IMR-90 (cell line): ENCODE measurements at regions not wholly inside any gene's neighbourhood (a gene's known extent, or its start where the extent isn't known, plus 50 kb on each side); places are given as distances from the start of the nearest gene placed in this dataset.

Source experiments
- ATAC-seq: fragments of 200-7000 bp; cut with Tn5 transposase; 2 replicates; pipeline ENCODE4 v1.9.1; 2020; ENCODE audit warnings: low read depth, mild to moderate bottlenecking, moderate library complexity
- BruUV-seq: library from RNA; stranded (reverse); fragments of 400-500 nt; replicated peaks from 2 replicates; lab custom pipeline; 2021; lab: Mats Ljungman, UMichigan
- CTCF ChIA-PET: fragments of 300-600 bp; formaldehyde crosslinking; extraction: SDS; loops from one replicate; lab custom pipeline; 2021; ENCODE audit warnings: antibody characterized with exemption; lab: Yijun Ruan, JAX
- POLR2A ChIA-PET: fragments of 300-600 bp; sonication (Branson Sonifier 250); formaldehyde crosslinking; loops from one replicate; lab custom pipeline; 2022; ENCODE audit warnings: antibody characterized with exemption; ENCODE audit not compliant: unreplicated experiment; lab: Charles Lee
- DNase-seq: peaks from one replicate; pipeline ENCODE4 v3.0.0; 2013
- H2AFZ ChIP-seq: replicated peaks from 2 replicates; pipeline ENCODE3; 2013; ENCODE audit warnings: low read length, mild to moderate bottlenecking; ENCODE audit not compliant: poor library complexity
- H2AK5ac ChIP-seq: 2 replicates; pipeline ENCODE4 v1.6.1; 2013; ENCODE audit warnings: low read depth, low read length, inconsistent platforms
- H2AK9ac ChIP-seq: replicated peaks from 2 replicates; pipeline ENCODE3; 2013; ENCODE audit warnings: mild to moderate bottlenecking, low read depth, low read length, moderate library complexity; ENCODE audit not compliant: poor library complexity
- H2BK120ac ChIP-seq: 2 replicates; pipeline ENCODE4 v1.6.1; 2013; ENCODE audit warnings: low read depth, low read length, inconsistent platforms
- H2BK15ac ChIP-seq: 3 replicates; pipeline ENCODE4 v1.6.1; 2013; ENCODE audit warnings: low read depth, low read length, inconsistent platforms
- H2BK20ac ChIP-seq: 2 replicates; pipeline ENCODE4 v1.6.1; 2013; ENCODE audit warnings: low read depth, mild to moderate bottlenecking, inconsistent platforms, low read length, moderate library complexity
- H2BK5ac ChIP-seq: 2 replicates; pipeline ENCODE4 v1.6.1; 2013; ENCODE audit warnings: mild to moderate bottlenecking, low read depth, low read length, inconsistent platforms; ENCODE audit not compliant: poor library complexity, severe bottlenecking
- H3K14ac ChIP-seq: replicated peaks from 2 replicates; pipeline ENCODE4 v1.6.1; 2013; ENCODE audit warnings: low read depth, low read length, inconsistent platforms
- H3K18ac ChIP-seq: 2 replicates; pipeline ENCODE4 v1.6.1; 2013; ENCODE audit warnings: low read depth, low read length, control low read depth
- H3K23ac ChIP-seq: 2 replicates; pipeline ENCODE4 v1.6.1; 2013; ENCODE audit warnings: low read depth, low read length, inconsistent platforms
- H3K27ac ChIP-seq: 2 replicates; pipeline ENCODE4 v1.5.1; 2013; ENCODE audit warnings: mild to moderate bottlenecking, control low read depth, low read length; ENCODE audit not compliant: insufficient read depth
- H3K27me3 ChIP-seq: 2 replicates; pipeline ENCODE4 v1.6.1; 2013; ENCODE audit warnings: low read length; ENCODE audit not compliant: control insufficient read depth, insufficient read depth
- H3K36me3 ChIP-seq: 2 replicates; pipeline ENCODE4 v1.6.1; 2013; ENCODE audit warnings: low read length, mixed read lengths; ENCODE audit not compliant: control insufficient read depth, insufficient read depth
- H3K4ac ChIP-seq: 2 replicates; pipeline ENCODE4 v1.6.1; 2013; ENCODE audit warnings: low read depth, low read length, inconsistent platforms
- H3K4me1 ChIP-seq: 2 replicates; pipeline ENCODE4 v1.6.1; 2013; ENCODE audit warnings: low read length, mixed read lengths; ENCODE audit not compliant: control insufficient read depth, insufficient read depth
- H3K4me2 ChIP-seq: 2 replicates; pipeline ENCODE4 v1.6.1; 2013; ENCODE audit warnings: low read depth, mild to moderate bottlenecking, control low read depth, low read length, moderate library complexity
- H3K4me3 ChIP-seq: 2 replicates; pipeline ENCODE4 v1.5.1; 2013; ENCODE audit warnings: low read depth, mild to moderate bottlenecking, control low read depth, low read length, moderate library complexity; ENCODE audit not compliant: insufficient read depth
- H3K56ac ChIP-seq: 2 replicates; pipeline ENCODE4 v1.6.1; 2013; ENCODE audit warnings: low read length, inconsistent platforms; ENCODE audit not compliant: insufficient read depth; ENCODE audit errors: extremely low read depth
- H3K79me1 ChIP-seq, 2 experiments: 2 replicates each; pipeline ENCODE4 v1.6.1; 2013; ENCODE audit warnings: low read length in 2 of 2, inconsistent platforms in 1 of 2, low read depth in 1 of 2
- H3K9ac ChIP-seq: 2 replicates; pipeline ENCODE4 v1.6.1; 2013; ENCODE audit warnings: low read depth, low read length, control low read depth
- H3K9me1 ChIP-seq: 2 replicates; pipeline ENCODE4 v1.6.1; 2013; ENCODE audit warnings: low read length, inconsistent platforms; ENCODE audit not compliant: insufficient read depth
- H3K9me3 ChIP-seq: 2 replicates; pipeline ENCODE4 v1.6.1; 2013; ENCODE audit warnings: low read length; ENCODE audit not compliant: control insufficient read depth, insufficient read depth
- H4K20me1 ChIP-seq: 2 replicates; pipeline ENCODE4 v1.6.1; 2013; ENCODE audit warnings: low read length, inconsistent platforms; ENCODE audit not compliant: insufficient read depth
- H4K5ac ChIP-seq: 2 replicates; pipeline ENCODE4 v1.6.1; 2013; ENCODE audit warnings: mild to moderate bottlenecking, low read depth, low read length, control low read depth
- H4K8ac ChIP-seq, 2 experiments: 2 replicates each; pipeline ENCODE4 v1.6.1; 2013; ENCODE audit warnings: low read depth in 2 of 2, low read length in 2 of 2, control low read depth in 1 of 2, inconsistent platforms in 1 of 2
- H4K91ac ChIP-seq: 2 replicates; pipeline ENCODE4 v1.6.1; 2013; ENCODE audit warnings: low read depth, low read length, inconsistent platforms; ENCODE audit not compliant: insufficient read depth
- BHLHE40 ChIP-seq: fragments of 150-350 bp; IDR thresholded peaks from 2 replicates; pipeline ENCODE4 v1.6.1; 2016; ENCODE audit warnings: mild to moderate bottlenecking, low read depth, low read length
- CEBPB ChIP-seq: IDR thresholded peaks from 2 replicates; pipeline ENCODE4 v1.6.1; 2012; ENCODE audit warnings: low read depth, low read length, improper control_type of control experiment
- CHD1 ChIP-seq: IDR thresholded peaks from 2 replicates; pipeline ENCODE4 v1.6.1; 2012; ENCODE audit warnings: low read depth, low read length, improper control_type of control experiment
- CTCF ChIP-seq: conservative IDR thresholded peaks from 2 replicates; pipeline ENCODE4 v1.5.1; 2012; ENCODE audit warnings: mild to moderate bottlenecking, low read depth, low read length, improper control_type of control experiment
- ELK1 ChIP-seq: fragments of 150-350 bp; IDR thresholded peaks from 2 replicates; pipeline ENCODE4 v1.6.1; 2016; ENCODE audit warnings: low read depth, mild to moderate bottlenecking, low read length, moderate library complexity, borderline replicate concordance
- FOS ChIP-seq: fragments of 150-350 bp; IDR thresholded peaks from 2 replicates; pipeline ENCODE4 v1.6.1; 2016; ENCODE audit warnings: low read depth, low read length
- MAFK ChIP-seq: IDR thresholded peaks from 2 replicates; pipeline ENCODE4 v1.6.1; 2012; ENCODE audit warnings: low read depth, low read length, improper control_type of control experiment
- POLR2A ChIP-seq: IDR thresholded peaks from 2 replicates; pipeline ENCODE4 v1.6.1; 2012; ENCODE audit warnings: mild to moderate bottlenecking, low read depth, low read length
- RAD21 ChIP-seq: IDR thresholded peaks from 2 replicates; pipeline ENCODE4 v1.6.1; 2012; ENCODE audit warnings: low read length, improper control_type of control experiment
- RCOR1 ChIP-seq: IDR thresholded peaks from 2 replicates; pipeline ENCODE4 v1.6.1; 2012; ENCODE audit warnings: mild to moderate bottlenecking, low read length, improper control_type of control experiment; ENCODE audit not compliant: insufficient replicate concordance
- RFX5 ChIP-seq: IDR thresholded peaks from 2 replicates; pipeline ENCODE4 v1.8.0; 2012; ENCODE audit warnings: low read depth, mild to moderate bottlenecking, low read length, moderate library complexity
- SMC3 ChIP-seq: fragments of 150-350 bp; IDR thresholded peaks from 2 replicates; pipeline ENCODE4 v1.6.1; 2016; ENCODE audit warnings: low read depth, mild to moderate bottlenecking, antibody characterized with exemption, low read length, moderate library complexity
- WGBS, 2 experiments: methylation state at CpG; one replicate each; pipeline versions ENCODE4 v1.1.5 to v1.1.7; 2013; ENCODE audit warnings: missing lambda C conversion rate in 2 of 2; ENCODE audit not compliant: insufficient read length in 1 of 2; ENCODE audit errors: extremely low coverage in 2 of 2; 5-methylcytosine and 5-hydroxymethylcytosine counted together
- dilution Hi-C: fragments of 300-500 bp; cut with HindIII; formaldehyde crosslinking; loops from one replicate; pipeline ENCODE4 v1.14.3; 2018; ENCODE audit warnings: low sequenced_read_pairs; ENCODE audit not compliant: unreplicated experiment
- in situ Hi-C: fragments of 300-500 bp; cut with MboI; formaldehyde crosslinking; loops from 3 replicates; pipeline ENCODE4 v1.14.3; 2019; ENCODE audit warnings: low sequenced_read_pairs, inconsistent platforms, mixed read lengths
- intact Hi-C: fragments of 100-400 bp; cut with micrococcal nuclease; formaldehyde crosslinking; loops from 2 replicates; pipeline ENCODE4 v1.10.0; 2022

- Histone ChIP-seq H2AFZ (no peak overlapping the region), H3K4me3 (no peak overlapping the region), H2BK20ac (no peak overlapping the region), H4K91ac (no peak overlapping the region), H2BK5ac (no peak overlapping the region), H3K27ac (no peak overlapping the region), H3K9ac (no peak overlapping the region), H4K5ac (no peak overlapping the region), H3K23ac (no peak overlapping the region), H2BK15ac (no peak overlapping the region), H3K18ac (no peak overlapping the region), H3K36me3 (no peaks in the 10 kb centered on the region), H3K4me2 (no peak overlapping the region), H3K4me1 (no peaks in the 10 kb centered on the region), H2AK5ac (no peak overlapping the region), H2AK9ac (no peak overlapping the region), H3K9me1 (no peaks in the 10 kb centered on the region), H3K56ac (no peak overlapping the region), H3K27me3 (peaks cover 1% of the 10 kb centered on the region; the same call in 1 of the 2 replicates), H4K20me1 (no peaks in the 10 kb centered on the region), H2BK120ac (no peak overlapping the region), H3K14ac (no peak overlapping the region), H3K9me3 (no peaks in the 10 kb centered on the region; the same call in none of the 2 replicates), H3K4ac (no peak overlapping the region), H3K79me1 (no peaks in the 10 kb centered on the region), H4K8ac (no peak overlapping the region)
- dilution Hi-C loops: no loop called here
- BruUV-seq: no TSS peak
- TF ChIP-seq CTCF (no peak), MAFK (no peak), BHLHE40 (no peak), SMC3 (no peak), FOS (no peak), CEBPB (no peak), RCOR1 (no peak), RAD21 (no peak), CHD1 (no peak), ELK1 (no peak), POLR2A (no peak), RFX5 (no peak)
- ChIA-PET POLR2A (no interaction called here), CTCF (no interaction called here)
- DNase-seq: no peak
- WGBS, 2 experiments: no CpG with 5 or more reads among the region's 3 CpGs
- in situ Hi-C loops: no loop called here
- no peak for ATAC-seq
- intact Hi-C loops: no loop called here
Observed at GRCh38 chrX:113868711-113869110, 715.2 kb upstream of the HTR2C start.
